Gastrocnemius medialis (tissue), 4 donors: ENCODE measurements at regions not wholly inside any gene's neighbourhood (a gene's known extent, or its start where the extent isn't known, plus 50 kb on each side); places are given as distances from the start of the nearest gene placed in this dataset.

ENCODE experiments used
- CTCF ChIP-seq, 5 experiments: fragments of 450-650 bp in 3 of 5; fragments of 200-600 bp in 2 of 5; sonication (generic) in 2 of 5; IDR thresholded peaks in 4 of 5; conservative IDR thresholded peaks in 1 of 5; 1 replicate in 4 of 5; 2 replicates in 1 of 5; pipeline ENCODE4 v1.5.1; 2016 to 2019; ENCODE audit warnings: antibody characterized with exemption in 5 of 5, mild to moderate bottlenecking in 3 of 5, moderate library complexity in 3 of 5
- POLR2A ChIP-seq, 2 donors: fragments of 450-650 bp; IDR thresholded peaks; one replicate each; pipeline ENCODE4 v1.6.1; 2017; ENCODE audit warnings: antibody characterized with exemption in 2 of 2, mild to moderate bottlenecking in 2 of 2, moderate library complexity in 2 of 2

DNA sequence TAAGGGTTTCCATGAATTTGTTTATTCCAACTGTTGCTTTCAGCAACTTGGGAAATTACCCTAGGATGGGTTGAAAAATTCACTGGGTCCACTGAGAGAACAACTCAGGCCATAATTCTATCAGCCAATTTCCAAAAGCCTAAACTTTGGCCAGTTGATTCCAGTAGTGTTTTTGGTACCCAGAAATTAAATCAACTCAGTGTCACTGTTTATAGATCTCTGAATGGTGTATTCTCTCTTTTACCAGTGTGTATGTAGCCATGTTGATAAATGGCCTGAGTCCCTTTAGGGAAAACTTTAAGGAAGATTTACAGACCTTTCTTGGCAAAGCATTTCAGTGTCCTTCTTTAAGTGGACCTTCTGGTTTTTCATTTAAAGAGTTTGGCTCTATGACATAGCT lies 636.4 kb downstream of the OTOL1 start:
- TF ChIP-seq POLR2A (IDR thresholded peaks at IDR 0.05) (no peak), CTCF (IDR thresholded peaks at IDR 0.05 in 4 of 5, conservative IDR thresholded peaks at IDR 0.05 in 1 of 5) (no peak)
